Esophagus muscularis mucosa (tissue), 3 donors: ENCODE measurements at regions not wholly inside any gene's neighbourhood (a gene's known extent, or its start where the extent isn't known, plus 50 kb on each side); places are given as distances from the start of the nearest gene placed in this dataset.

Experiments used
- EP300 ChIP-seq: sonication (generic); formaldehyde crosslinking; IDR thresholded peaks from one replicate; pipeline ENCODE4 v1.6.1; 2017; ENCODE audit warnings: antibody characterized with exemption
- TF ChIP-seq, protein P1 (sequence below), 3 experiments: fragments of 200-600 bp in 2 of 3; fragments of 450-650 bp in 1 of 3; sonication (generic) in 2 of 3; IDR thresholded peaks; one replicate each; pipeline ENCODE4 v1.5.1; 2017 to 2019; ENCODE audit warnings: antibody characterized with exemption in 3 of 3, mild to moderate bottlenecking in 2 of 3, moderate library complexity in 1 of 3

GRCh38 chr11:80846442-80846841 is 1405.6 kb upstream of the TENM4 start:
- TF ChIP-seq, protein P1, sequence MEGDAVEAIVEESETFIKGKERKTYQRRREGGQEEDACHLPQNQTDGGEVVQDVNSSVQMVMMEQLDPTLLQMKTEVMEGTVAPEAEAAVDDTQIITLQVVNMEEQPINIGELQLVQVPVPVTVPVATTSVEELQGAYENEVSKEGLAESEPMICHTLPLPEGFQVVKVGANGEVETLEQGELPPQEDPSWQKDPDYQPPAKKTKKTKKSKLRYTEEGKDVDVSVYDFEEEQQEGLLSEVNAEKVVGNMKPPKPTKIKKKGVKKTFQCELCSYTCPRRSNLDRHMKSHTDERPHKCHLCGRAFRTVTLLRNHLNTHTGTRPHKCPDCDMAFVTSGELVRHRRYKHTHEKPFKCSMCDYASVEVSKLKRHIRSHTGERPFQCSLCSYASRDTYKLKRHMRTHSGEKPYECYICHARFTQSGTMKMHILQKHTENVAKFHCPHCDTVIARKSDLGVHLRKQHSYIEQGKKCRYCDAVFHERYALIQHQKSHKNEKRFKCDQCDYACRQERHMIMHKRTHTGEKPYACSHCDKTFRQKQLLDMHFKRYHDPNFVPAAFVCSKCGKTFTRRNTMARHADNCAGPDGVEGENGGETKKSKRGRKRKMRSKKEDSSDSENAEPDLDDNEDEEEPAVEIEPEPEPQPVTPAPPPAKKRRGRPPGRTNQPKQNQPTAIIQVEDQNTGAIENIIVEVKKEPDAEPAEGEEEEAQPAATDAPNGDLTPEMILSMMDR (IDR thresholded peaks at IDR 0.05) = no peak
- no peak for TF ChIP-seq EP300
